Stimulated activated CD4-positive, alpha-beta T cell treated with anti-CD3 and anti-CD28 coated beads, Interleukin-1b, Interleukin-23, amount 100 ng/mL, for 1 hour (primary cell): ENCODE measurements at regions not wholly inside any gene's neighbourhood (a gene's known extent, or its start where the extent isn't known, plus 50 kb on each side); places are given as distances from the start of the nearest gene placed in this dataset.
"Not testable (repeated sequence)": the region's sequence is repeated elsewhere in the genome, so short reads cannot be mapped to it uniquely, and the experiment has no call there.

Experiments
- DNase-seq, 2 donors: peaks; one replicate each; pipeline ENCODE4 v3.0.0-alpha.2; 2020; ENCODE audit warnings: low read depth in 2 of 2

GRCh38 chrX:140447150-140447549, 57.7 kb downstream of the SOX3 start:
- no peak for DNase-seq

- no peak for DNase-seq
Measured at GRCh38 chrX:140440876-140441275, 64.0 kb downstream of the SOX3 start.

GRCh38 chrX:140439476-140439875, 65.4 kb downstream of the SOX3 start:
- DNase-seq = no peak

GRCh38 chrX:140434347-140434746, 70.5 kb downstream of the SOX3 start:
- no peak for DNase-seq

- no peak for DNase-seq
Measured at GRCh38 chrX:140433582-140433981, 71.3 kb downstream of the SOX3 start.

GRCh38 chrX:140432346-140433175, 72.3 kb downstream of the SOX3 start:
- no peak for DNase-seq

- DNase-seq = no peak
Measured at GRCh38 chrX:140431521-140431920, 73.3 kb downstream of the SOX3 start.

- DNase-seq = no peak
Measured at GRCh38 chrX:140425712-140426395, 79.0 kb downstream of the SOX3 start.

GRCh38 chrX:140422501-140422900, 82.4 kb downstream of the SOX3 start:
- no peak for DNase-seq

- not testable (repeated sequence) for DNase-seq
Measured at GRCh38 chrX:140402131-140402530, 102.7 kb downstream of the SOX3 start.

- not testable (repeated sequence) for DNase-seq
Measured at GRCh38 chrX:140396326-140396725, 108.5 kb downstream of the SOX3 start.

- no peak for DNase-seq
Measured at GRCh38 chrX:140393507-140393906, 111.4 kb downstream of the SOX3 start.

- DNase-seq = no peak
Measured at GRCh38 chrX:140391313-140391712, 113.6 kb downstream of the SOX3 start.

- DNase-seq = no peak
Measured at GRCh38 chrX:140389331-140389730, 115.5 kb downstream of the SOX3 start.

- DNase-seq = no peak
Measured at GRCh38 chrX:140362861-140363260, 142.0 kb downstream of the SOX3 start.

GRCh38 chrX:140360924-140361323, 143.9 kb downstream of the SOX3 start:
- no peak for DNase-seq

- no peak for DNase-seq
Measured at GRCh38 chrX:140360284-140360683, 144.6 kb downstream of the SOX3 start.

GRCh38 chrX:140355922-140356321, 148.9 kb downstream of the SOX3 start:
- DNase-seq = no peak

GRCh38 chrX:140355429-140355828, 149.4 kb downstream of the SOX3 start:
- DNase-seq = no peak

- no peak for DNase-seq
Measured at GRCh38 chrX:140354431-140355120, 150.3 kb downstream of the SOX3 start.

GRCh38 chrX:140346729-140347128, 158.1 kb downstream of the SOX3 start:
- no peak for DNase-seq

- DNase-seq = no peak
Measured at GRCh38 chrX:140343226-140343868, 161.5 kb downstream of the SOX3 start.
